Activated naive CD4-positive, alpha-beta T cell treated with anti-CD3 and anti-CD28 coated beads, Interleukin-2, amount 50 U/mL, for 24 hours (primary cell): ENCODE measurements at regions not wholly inside any gene's neighbourhood (a gene's known extent, or its start where the extent isn't known, plus 50 kb on each side); places are given as distances from the start of the nearest gene placed in this dataset.
A peak's percentile ranks its signal among the peaks of the same experiment; 100 is the strongest.

Experiments used
- H3K27ac Mint-ChIP-seq: one replicate; pipeline ENCODE4 v1.8.0; 2021; ENCODE audit warnings: mild to moderate bottlenecking, mixed read lengths
- H3K27me3 Mint-ChIP-seq: one replicate; pipeline ENCODE4 v1.8.0; 2021; ENCODE audit warnings: mixed read lengths
- H3K36me3 Mint-ChIP-seq: one replicate; pipeline ENCODE4 v1.8.0; 2021; ENCODE audit warnings: mixed read lengths
- H3K4me1 Mint-ChIP-seq: one replicate; pipeline ENCODE4 v1.8.0; 2021; ENCODE audit warnings: mixed read lengths
- H3K4me3 Mint-ChIP-seq: one replicate; pipeline ENCODE4 v1.8.0; 2021; ENCODE audit warnings: mild to moderate bottlenecking, mixed read lengths
- H3K9me3 Mint-ChIP-seq: one replicate; pipeline ENCODE4 v1.8.0; 2021; ENCODE audit warnings: mixed read lengths

- H3K9me3 Mint-ChIP-seq: no peaks in the 10 kb centered on the region
- no peaks in the 10 kb centered on the region for H3K36me3 Mint-ChIP-seq
- no peak overlapping the region for H3K4me3 Mint-ChIP-seq
- H3K27me3 Mint-ChIP-seq: no peaks in the 10 kb centered on the region
- no peak overlapping the region for H3K27ac Mint-ChIP-seq
- H3K4me1 Mint-ChIP-seq: no peaks in the 10 kb centered on the region
These were observed 843.4 kb upstream of the DPPA4 start for GRCh38 chr3:110180733-110181132.

DNA sequence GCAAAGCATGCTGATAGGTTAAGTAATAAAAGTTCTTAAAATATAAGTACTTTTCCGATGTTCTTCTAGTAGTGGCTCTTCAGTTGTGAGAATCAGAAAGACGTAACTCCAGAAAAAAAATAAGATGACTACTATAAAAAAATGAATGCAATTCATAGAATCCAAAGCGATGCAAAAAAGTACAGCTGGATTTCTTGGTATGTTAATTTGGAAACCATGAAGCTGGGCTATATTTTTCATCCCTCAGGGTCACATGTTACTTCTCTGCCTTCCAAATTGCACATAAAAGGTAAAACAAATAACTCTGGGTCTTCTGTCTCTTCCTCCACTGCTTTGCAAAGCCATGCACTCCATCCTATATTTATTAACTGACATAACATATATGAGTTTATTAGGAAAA, 843.9 kb upstream of the DPPA4 start:
- H3K4me1 Mint-ChIP-seq: no peaks in the 10 kb centered on the region
- H3K36me3 Mint-ChIP-seq: no peaks in the 10 kb centered on the region
- H3K27ac Mint-ChIP-seq: no peak overlapping the region
- H3K27me3 Mint-ChIP-seq: no peaks in the 10 kb centered on the region
- no peaks in the 10 kb centered on the region for H3K9me3 Mint-ChIP-seq
- no peak overlapping the region for H3K4me3 Mint-ChIP-seq

DNA sequence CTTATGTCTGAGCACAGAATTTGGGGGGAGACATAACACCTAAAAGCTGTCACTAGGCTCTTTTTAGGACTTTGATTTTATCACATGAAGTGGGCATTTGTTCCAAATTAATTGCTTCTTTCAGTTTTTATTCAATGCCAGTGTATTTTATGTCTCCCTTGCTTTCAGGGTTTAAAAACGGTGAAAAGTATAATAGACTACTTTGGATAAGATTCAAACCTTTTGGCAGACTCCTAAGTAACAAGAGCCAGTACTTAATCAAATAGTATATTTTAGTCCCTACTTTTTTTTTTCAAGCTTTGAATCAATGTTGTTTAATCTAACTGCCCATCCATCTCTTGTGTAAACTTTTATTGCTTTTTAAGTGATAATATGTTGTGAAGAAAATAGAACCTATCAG, 847.2 kb upstream of the DPPA4 start:
- Mint-ChIP-seq H3K36me3 (no peaks in the 10 kb centered on the region), H3K27me3 (no peaks in the 10 kb centered on the region), H3K27ac (no peak overlapping the region), H3K4me3 (no peak overlapping the region), H3K9me3 (peaks cover 4% of the 10 kb centered on the region), H3K4me1 (no peaks in the 10 kb centered on the region)

DNA sequence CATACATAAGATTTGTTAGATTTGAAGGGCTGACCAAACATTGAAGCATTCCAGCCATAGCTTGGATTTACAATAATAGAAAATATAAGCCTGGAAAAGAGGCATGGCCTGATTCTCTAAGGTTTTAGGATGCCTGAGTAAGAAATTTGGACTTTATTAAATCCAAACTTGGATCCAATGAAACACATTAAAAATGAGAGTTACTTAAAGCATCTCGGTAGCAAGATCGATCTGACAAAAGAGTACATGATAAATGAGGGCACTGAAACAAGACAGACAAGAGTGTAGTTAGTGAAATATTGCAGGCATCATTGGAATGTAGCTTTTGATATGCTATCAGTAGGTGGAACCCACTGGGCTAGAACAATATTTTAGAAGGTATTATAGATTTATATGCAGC, 855.7 kb upstream of the DPPA4 start:
- Mint-ChIP-seq H3K27ac (peak overlapping the region; percentile 71), H3K36me3 (no peaks in the 10 kb centered on the region), H3K4me1 (no peaks in the 10 kb centered on the region), H3K27me3 (peaks cover 3% of the 10 kb centered on the region), H3K9me3 (peaks cover 5% of the 10 kb centered on the region), H3K4me3 (no peak overlapping the region)

GRCh38 chr3:110198717-110199587, 861.6 kb upstream of the DPPA4 start:
- H3K36me3 Mint-ChIP-seq: no peaks in the 10 kb centered on the region
- H3K27ac Mint-ChIP-seq: no peak overlapping the region
- no peaks in the 10 kb centered on the region for H3K9me3 Mint-ChIP-seq
- no peak overlapping the region for H3K4me3 Mint-ChIP-seq
- no peaks in the 10 kb centered on the region for H3K4me1 Mint-ChIP-seq
- H3K27me3 Mint-ChIP-seq: peaks cover 5% of the 10 kb centered on the region

- no peaks in the 10 kb centered on the region for H3K36me3 Mint-ChIP-seq
- H3K9me3 Mint-ChIP-seq: no peaks in the 10 kb centered on the region
- no peaks in the 10 kb centered on the region for H3K4me1 Mint-ChIP-seq
- no peak overlapping the region for H3K27ac Mint-ChIP-seq
- no peak overlapping the region for H3K4me3 Mint-ChIP-seq
- peaks cover 5% of the 10 kb centered on the region for H3K27me3 Mint-ChIP-seq
These were observed 862.2 kb upstream of the DPPA4 start for GRCh38 chr3:110199588-110199943.

DNA sequence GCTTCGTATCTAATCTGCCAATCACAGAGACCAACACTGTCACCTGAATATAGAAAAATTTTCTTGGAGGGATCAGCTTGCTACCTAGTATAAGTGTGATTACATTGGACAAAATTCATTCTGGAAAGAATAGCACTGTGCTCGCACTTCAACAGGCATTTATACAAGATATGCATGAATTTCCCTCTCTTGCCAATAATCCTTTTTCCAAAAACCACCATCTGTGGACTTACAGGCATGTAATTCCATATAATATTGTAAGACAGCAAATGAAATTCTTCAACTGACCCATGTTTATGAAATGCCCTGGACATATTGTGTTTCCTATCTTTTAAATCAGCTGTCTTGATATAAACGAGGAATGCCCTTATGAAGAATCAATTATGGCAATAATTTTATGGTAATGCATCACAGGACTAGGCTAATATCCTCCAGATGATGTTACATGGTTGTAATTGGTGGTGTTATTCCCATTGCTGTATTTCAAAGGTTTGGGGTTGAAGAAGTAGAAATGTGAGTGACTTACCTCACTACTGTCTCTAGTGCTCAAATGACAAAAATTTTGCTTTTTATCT, 861.4 kb upstream of the NECTIN3 start:
- Mint-ChIP-seq H3K36me3 (no peaks in the 10 kb centered on the region), H3K4me1 (no peaks in the 10 kb centered on the region), H3K27ac (no peak overlapping the region), H3K9me3 (no peaks in the 10 kb centered on the region), H3K27me3 (peaks cover 1% of the 10 kb centered on the region), H3K4me3 (no peak overlapping the region)

DNA sequence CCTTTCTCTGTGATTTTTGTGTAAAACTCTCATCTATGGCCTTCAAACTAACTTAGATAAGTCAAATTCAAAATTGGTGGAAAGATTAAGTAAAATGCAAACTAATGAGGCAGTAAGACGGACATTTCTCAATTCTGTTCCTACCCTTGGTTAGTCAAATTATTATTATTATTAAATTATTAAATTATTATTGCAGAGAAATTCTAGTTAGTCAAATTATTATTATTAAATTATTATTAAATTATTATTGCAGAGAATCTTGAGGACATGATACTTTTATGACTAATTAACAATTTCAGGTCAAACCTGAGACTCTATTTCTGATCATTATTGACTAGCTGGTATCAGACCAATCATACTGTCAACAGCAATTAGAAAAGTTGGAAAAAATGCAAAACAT, 845.0 kb upstream of the NECTIN3 start:
- H3K27me3 Mint-ChIP-seq: no peaks in the 10 kb centered on the region
- H3K4me1 Mint-ChIP-seq: no peaks in the 10 kb centered on the region
- no peaks in the 10 kb centered on the region for H3K9me3 Mint-ChIP-seq
- H3K4me3 Mint-ChIP-seq: no peak overlapping the region
- no peak overlapping the region for H3K27ac Mint-ChIP-seq
- no peaks in the 10 kb centered on the region for H3K36me3 Mint-ChIP-seq

- Mint-ChIP-seq H3K9me3 (no peaks in the 10 kb centered on the region), H3K4me1 (no peaks in the 10 kb centered on the region), H3K36me3 (no peaks in the 10 kb centered on the region), H3K27ac (no peak overlapping the region), H3K4me3 (no peak overlapping the region), H3K27me3 (no peaks in the 10 kb centered on the region)
These were observed 843.6 kb upstream of the NECTIN3 start for GRCh38 chr3:110227991-110228390.

DNA sequence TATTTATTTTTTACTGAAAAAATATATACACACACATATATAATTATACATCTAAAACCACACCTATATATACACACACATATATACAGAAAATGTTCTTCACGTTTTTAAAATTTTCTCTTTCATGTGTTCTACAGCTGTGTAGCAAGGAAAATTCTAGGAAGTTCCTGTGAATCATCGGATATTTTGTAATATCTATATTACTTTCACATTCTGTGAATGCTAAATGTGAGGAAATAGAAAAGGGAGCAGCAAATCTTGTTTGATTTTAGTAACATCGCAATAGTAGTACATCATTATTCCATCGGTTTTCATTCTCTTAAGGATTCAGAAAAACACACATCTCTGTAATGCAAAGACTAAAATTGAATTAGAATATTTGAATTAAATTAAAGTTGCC, 836.8 kb upstream of the NECTIN3 start:
- Mint-ChIP-seq H3K27me3 (peaks cover 1% of the 10 kb centered on the region), H3K4me1 (no peaks in the 10 kb centered on the region), H3K27ac (no peak overlapping the region), H3K36me3 (no peaks in the 10 kb centered on the region), H3K4me3 (no peak overlapping the region), H3K9me3 (no peaks in the 10 kb centered on the region)

- H3K27ac Mint-ChIP-seq: no peak overlapping the region
- no peaks in the 10 kb centered on the region for H3K36me3 Mint-ChIP-seq
- no peak overlapping the region for H3K4me3 Mint-ChIP-seq
- H3K9me3 Mint-ChIP-seq: no peaks in the 10 kb centered on the region
- H3K27me3 Mint-ChIP-seq: peaks cover 1% of the 10 kb centered on the region
- H3K4me1 Mint-ChIP-seq: no peaks in the 10 kb centered on the region
These were observed 834.5 kb upstream of the NECTIN3 start for GRCh38 chr3:110236976-110237610.

- Mint-ChIP-seq H3K27ac (no peak overlapping the region), H3K4me1 (no peaks in the 10 kb centered on the region), H3K9me3 (no peaks in the 10 kb centered on the region), H3K36me3 (no peaks in the 10 kb centered on the region), H3K4me3 (no peak overlapping the region), H3K27me3 (peaks cover 3% of the 10 kb centered on the region)
These were observed 828.5 kb upstream of the NECTIN3 start for GRCh38 chr3:110243081-110243480.

DNA sequence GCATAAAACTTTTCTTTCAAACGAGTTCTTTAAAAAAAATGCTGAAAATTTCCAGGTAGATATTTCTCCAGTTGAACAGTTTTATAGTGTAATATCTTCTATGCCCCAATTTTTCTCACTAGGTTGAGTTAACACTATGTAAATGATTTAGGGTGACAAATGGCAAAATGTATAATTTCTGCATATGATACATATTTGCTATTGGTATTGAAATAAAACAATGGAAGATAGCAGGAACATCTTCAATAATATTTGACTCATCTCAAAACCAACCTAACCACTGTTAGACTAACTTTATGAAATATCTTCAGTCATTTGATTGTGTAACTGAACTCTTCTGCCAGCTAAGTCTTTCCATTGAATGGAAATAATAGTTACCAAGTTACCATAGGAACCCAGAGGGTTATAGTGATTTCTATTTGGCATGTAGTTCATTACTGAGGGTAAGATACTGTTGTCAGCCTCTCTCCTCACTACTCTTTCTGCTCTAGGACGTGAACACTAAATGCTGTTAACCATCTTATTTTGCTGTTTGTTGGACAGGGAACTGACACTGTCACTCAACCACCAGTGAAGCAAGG, 824.7 kb upstream of the NECTIN3 start:
- Mint-ChIP-seq H3K36me3 (no peaks in the 10 kb centered on the region), H3K27ac (no peak overlapping the region), H3K27me3 (peaks cover 1% of the 10 kb centered on the region), H3K4me3 (no peak overlapping the region), H3K9me3 (no peaks in the 10 kb centered on the region), H3K4me1 (no peaks in the 10 kb centered on the region)

DNA sequence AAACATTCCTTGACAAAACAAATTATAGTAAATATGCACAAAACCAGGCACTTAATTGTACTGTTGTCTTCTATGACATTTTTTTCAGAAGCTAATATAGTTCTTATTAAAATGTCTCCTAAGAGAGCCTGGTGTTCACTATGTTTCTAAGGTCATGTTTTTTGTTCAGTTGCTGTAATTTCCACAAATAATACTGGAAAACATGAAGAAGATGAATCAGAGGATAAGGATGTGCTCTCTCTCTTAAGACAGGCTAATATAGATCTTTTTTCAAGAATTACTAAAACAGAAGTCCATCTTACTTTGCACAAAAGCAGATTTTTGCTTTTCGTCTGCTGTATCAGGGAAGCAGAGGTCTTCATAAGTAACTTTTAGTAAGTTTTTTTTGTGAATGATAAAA, 823.0 kb upstream of the NECTIN3 start:
- Mint-ChIP-seq H3K4me3 (no peak overlapping the region), H3K36me3 (no peaks in the 10 kb centered on the region), H3K27me3 (peaks cover 1% of the 10 kb centered on the region), H3K9me3 (no peaks in the 10 kb centered on the region), H3K27ac (no peak overlapping the region), H3K4me1 (no peaks in the 10 kb centered on the region)

- no peaks in the 10 kb centered on the region for H3K27me3 Mint-ChIP-seq
- no peak overlapping the region for H3K27ac Mint-ChIP-seq
- peaks cover 2% of the 10 kb centered on the region for H3K36me3 Mint-ChIP-seq
- no peak overlapping the region for H3K4me3 Mint-ChIP-seq
- H3K9me3 Mint-ChIP-seq: peaks cover 10% of the 10 kb centered on the region
- H3K4me1 Mint-ChIP-seq: no peaks in the 10 kb centered on the region
These were observed 817.8 kb upstream of the NECTIN3 start for GRCh38 chr3:110253794-110254193.

DNA sequence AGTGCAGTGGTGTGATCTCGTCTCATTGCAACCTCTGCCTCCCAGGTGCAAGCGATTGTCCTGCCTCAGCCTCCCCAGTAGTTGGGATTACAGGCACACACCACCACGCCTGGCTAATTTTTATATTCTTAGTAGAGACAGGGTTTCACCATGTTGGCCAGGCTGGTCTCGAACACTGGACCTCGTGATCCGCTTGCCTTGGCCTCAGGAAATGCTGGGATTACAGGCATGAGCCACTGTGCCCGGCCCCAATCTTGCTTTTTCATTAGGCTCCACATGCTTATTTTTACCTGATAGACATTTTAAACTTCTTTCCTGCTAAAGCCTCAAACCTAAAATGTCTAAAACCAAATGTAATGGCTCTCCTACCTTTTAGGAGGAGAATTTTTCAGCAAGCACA, 817.0 kb upstream of the NECTIN3 start:
- Mint-ChIP-seq H3K9me3 (peaks cover 10% of the 10 kb centered on the region), H3K4me1 (no peaks in the 10 kb centered on the region), H3K36me3 (peaks cover 2% of the 10 kb centered on the region), H3K27ac (no peak overlapping the region), H3K4me3 (no peak overlapping the region), H3K27me3 (no peaks in the 10 kb centered on the region)
